Activated CD4-positive, alpha-beta T cell treated with anti-CD3 and anti-CD28 coated beads, Interleukin-2, amount 50 U/mL, for 48 hours (primary cell): ENCODE measurements at regions not wholly inside any gene's neighbourhood (a gene's known extent, or its start where the extent isn't known, plus 50 kb on each side); places are given as distances from the start of the nearest gene placed in this dataset.

ENCODE experiments used
- DNase-seq, 2 experiments: peaks; one replicate each; pipeline ENCODE4 v3.0.0-alpha.2; 2020

DNA sequence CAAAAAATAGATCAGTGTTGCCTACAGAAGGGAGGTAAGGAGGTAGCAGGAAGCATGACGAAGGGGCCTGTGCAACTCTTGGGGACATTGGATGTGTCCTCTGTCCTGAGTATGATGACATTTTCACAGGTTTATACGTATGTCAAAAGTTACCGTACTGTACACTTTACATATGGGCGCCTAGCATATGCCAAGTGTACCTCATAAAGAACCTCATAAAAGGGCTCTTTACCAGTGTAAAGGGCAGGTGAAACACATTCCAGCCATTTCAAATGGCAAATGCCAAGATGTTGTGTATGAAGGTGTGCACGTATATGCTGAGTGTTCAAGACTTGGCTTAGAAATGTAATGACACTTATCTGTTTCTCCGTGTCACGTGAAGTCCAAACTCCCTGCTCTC, 573.4 kb downstream of the EFNB2 start:
- DNase-seq = no peak

DNA sequence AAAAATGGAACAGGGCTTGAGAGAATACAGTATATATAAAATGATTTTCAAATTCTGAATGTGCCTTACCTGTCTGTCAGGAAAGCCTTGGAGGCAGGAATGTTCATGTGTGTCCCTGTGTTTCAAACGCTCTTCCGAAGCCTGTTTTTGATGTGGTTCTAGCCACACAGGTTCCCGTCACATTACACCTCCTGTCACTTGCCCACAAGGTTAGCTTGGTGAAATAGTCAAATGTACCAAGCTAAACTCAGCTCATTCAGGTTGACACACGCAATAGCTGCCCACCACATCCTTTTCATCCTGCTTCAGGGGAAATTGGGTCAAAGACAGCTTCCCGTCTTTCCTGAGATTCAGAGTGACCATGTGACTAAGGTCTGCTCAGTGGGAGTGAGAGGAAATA, 574.0 kb downstream of the EFNB2 start:
- no peak for DNase-seq

DNA sequence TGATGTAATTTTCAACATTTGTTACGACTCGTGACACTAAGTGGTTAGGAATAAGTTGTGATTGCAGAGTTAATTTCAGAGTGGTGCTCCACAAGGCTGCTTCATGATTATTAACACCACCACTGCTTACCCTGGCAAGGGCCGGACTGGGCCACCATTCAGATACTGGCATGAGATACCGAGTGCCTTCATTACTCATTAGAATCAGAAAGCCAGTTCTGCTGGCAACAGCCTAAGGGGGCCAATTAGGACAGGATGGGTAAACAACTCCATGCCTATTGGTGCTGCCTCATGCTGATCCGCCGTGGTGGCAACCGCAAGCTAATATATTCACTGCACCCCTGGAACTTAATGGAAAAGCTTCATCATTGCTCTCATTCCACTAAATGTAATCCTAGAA, 575.1 kb downstream of the EFNB2 start:
- DNase-seq = no peak

DNA sequence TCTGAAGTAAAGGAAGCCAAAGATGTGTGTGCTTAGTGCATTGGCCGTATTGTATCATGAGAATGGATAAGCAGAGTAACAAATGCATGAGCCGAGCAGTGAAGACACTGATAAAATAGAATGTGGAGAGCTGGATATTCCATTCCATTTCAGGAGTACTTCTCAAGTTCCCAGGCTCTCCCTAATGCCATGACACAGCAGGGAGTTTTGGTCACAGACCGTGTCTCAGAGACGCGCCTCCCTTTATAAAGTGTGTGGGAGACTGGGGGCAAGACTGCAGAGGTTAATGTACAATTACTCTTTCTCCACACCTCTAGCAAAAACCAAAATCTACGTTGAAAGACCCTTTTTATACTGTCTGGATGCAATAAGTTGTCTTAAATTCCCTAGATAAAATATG, 575.6 kb downstream of the EFNB2 start:
- no peak for DNase-seq

- DNase-seq = no peak
Observed at GRCh38 chr13:105957769-105958438, 577.6 kb downstream of the EFNB2 start.

- DNase-seq = no peak
Observed at GRCh38 chr13:105956921-105957320, 578.5 kb downstream of the EFNB2 start.

DNA sequence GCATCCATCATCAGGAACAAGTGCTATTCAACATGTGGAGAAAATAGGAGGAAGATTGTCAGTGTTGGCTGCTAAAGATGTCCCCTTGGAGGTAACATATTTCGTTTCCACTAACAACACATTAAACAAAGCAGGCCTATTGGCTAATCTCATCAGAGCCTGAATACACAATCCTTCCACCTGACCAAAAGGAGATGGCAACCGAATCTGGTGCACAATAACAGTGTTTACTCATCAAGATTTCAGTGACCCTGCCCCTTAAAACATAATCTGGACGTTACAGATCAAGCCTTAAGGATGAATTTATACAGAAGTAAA, 582.5 kb downstream of the EFNB2 start:
- no peak for DNase-seq

- no peak for DNase-seq
Observed at GRCh38 chr13:105952233-105952972, 583.1 kb downstream of the EFNB2 start.

- DNase-seq = no peak
Observed at GRCh38 chr13:105948143-105948542, 587.3 kb downstream of the EFNB2 start.

GRCh38 chr13:105940882-105941281, 594.6 kb downstream of the EFNB2 start:
- no peak for DNase-seq

DNA sequence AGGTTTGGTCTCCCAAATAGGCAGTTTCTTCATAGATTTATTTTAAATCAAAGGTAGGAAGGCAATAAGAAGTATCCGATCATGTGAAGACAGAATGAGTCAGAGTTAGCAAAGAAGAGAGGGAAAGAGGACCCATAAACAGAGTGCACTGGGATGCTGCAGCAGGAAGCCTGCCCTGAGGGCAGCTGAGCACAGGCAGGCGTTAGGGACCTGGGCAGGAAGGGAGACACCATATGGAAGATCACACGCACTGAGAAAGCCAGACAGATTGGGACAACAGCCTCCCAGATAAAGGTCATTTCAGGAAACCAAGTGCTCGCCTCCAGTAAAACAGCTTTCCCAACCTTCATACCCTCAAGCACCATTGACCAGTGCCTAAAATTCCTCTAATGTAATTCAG, 598.0 kb downstream of the EFNB2 start:
- DNase-seq = no peak

DNA sequence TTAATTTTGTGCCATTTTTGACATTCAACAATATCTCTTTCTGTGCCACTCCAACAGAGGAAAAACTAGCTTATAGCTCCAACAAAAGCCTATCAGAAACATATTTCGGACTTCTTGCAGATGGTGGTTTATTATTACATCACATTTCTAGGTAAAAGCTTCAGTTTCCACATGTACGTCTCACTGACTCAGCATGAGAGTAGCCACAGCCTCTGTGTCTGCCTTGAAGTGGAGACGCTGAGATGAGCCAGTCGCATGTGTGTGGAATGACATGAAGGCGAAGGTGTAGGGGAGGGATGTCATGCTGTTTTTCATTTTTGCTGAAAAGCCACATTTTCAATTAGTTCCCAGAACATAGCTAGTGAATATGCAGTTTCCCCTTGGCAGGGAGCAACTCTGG, 598.6 kb downstream of the EFNB2 start:
- no peak for DNase-seq

DNA sequence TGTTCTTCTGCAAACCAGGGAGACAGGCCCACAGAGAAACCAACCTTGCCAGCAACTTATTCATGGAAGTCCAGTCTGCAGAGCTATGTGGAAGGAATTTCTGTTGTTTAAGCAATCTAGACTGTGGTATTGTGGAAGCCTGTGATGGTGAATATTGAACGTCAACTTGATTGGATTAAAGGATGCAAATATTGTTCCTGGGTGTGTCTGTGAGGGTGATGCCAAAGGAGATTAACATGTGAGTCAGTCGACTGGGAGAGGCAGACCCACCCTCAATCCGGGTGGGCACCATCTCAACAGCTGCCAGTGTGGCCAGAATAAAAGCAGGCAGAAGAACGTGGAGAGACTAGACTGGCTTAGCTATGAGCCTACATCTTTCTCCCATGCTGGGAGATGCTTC, 606.0 kb downstream of the EFNB2 start:
- no peak for DNase-seq

DNA sequence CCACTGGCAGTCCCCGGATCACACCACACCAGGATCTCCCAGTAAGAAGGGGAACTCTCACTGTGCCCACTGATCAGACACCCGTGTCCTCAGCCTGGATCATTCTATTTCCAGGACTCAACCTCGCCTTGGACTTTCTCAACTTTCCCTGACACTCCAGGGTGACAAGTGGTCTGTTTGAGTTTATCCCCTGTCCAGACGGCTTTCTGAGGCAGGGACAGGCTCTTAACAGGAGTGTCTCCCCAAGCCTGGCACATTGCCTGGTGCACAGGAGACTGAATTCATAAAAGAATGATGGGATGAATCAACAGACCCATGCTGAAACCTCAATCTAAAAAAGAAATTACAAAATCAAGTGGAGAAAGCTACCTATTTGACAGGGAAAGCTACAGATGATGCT, 606.6 kb downstream of the EFNB2 start:
- no peak for DNase-seq

DNA sequence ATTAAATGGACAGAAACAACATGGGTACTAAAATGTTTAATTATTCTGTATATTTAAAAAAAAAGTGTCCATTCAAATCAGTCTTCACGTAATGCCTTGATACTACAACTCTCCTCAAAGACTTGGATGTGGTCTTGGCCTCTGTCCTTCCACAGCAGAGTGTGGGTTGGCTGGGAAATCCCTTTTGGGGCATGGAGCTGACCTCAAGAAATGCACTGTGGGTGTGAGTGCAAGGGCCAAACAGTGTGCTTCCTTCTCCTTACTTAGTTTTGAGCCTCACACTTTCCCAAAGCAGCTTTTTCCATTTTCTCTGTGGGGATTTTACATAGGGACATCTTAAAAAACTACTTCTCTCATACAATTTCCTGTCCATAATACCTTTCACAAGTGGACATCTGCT, 607.4 kb downstream of the EFNB2 start:
- DNase-seq = no peak

- DNase-seq = no peak
Observed at GRCh38 chr13:105925496-105925895, 610.0 kb downstream of the EFNB2 start.

DNA sequence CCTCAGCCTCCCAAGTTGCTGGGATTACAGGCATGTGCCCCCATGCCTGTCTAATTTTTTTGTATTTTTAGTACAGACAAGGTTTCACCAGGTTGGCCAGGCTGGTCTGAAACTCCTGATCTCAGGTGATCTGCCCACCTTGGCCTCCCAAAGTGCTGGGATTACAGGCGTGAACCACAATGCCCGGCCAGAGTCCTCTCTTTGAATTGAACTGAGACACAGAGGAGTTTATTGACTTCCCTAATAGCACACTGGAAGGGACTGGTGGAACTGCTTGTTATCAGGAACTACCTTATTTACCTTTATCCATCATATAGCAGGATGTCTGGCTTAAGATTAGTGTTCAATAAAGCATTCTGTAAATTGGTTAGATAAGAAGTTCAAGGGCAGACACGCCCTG, 613.8 kb downstream of the EFNB2 start:
- DNase-seq = no peak

DNA sequence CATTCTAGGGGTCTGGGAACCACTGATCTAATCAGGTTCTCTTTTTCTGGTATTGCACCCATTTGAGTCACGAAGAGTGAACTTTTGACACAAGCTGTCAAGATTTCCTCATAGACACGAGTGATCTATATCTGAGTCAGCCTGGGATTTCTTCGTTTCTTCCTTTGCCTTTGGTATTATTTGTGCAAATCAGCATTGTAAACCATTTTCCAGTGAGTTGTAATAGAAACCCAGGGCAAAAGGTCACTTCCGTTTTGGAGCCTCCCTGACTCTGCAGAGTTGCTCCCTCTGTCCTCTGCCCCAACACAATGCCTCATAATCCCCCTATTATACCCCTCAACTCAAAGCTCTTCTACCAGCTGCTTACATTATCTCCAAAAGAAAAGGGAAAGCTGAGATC, 615.1 kb downstream of the EFNB2 start:
- DNase-seq = no peak

DNA sequence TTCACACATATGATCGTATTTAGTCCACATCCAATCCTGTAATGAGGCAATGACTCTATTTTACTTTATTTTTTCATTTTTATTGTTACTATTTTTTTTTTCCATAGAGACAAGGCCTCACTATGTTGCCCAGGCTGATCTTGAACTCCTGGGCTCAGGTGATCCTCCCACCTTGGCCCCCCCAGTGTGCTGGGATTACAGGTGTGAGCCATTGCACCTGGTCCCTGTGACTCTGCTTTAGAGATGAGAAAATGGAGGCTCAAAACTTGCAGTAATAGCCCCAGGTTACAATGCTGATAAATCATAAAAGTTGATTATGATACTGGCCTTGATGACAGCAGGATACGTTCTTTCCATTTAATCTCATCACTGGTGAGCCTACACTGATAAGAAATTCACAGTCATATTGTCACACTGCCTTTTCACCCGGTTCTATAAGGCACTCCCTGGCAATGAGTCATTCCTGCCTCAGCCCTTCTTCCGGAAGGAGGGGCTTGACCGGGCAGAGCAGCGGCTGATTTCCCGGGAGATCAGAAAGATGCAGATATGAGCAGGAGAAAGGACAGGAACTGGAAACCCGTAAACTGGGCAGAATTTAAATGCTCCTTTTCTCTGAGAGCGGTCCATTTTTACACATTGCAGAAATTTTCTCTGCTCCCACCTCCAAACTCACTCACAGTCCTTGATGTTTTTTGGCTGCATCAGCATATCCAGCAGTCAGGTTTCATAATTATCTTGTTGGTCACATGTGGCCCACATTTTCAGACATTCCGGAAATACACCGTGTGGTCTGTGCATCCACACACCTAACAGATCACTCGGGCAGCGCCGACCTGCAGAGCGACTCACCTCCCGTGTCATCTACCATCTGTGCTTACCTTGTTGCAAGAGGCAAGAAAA, 616.4 kb downstream of the EFNB2 start:
- DNase-seq = no peak

DNA sequence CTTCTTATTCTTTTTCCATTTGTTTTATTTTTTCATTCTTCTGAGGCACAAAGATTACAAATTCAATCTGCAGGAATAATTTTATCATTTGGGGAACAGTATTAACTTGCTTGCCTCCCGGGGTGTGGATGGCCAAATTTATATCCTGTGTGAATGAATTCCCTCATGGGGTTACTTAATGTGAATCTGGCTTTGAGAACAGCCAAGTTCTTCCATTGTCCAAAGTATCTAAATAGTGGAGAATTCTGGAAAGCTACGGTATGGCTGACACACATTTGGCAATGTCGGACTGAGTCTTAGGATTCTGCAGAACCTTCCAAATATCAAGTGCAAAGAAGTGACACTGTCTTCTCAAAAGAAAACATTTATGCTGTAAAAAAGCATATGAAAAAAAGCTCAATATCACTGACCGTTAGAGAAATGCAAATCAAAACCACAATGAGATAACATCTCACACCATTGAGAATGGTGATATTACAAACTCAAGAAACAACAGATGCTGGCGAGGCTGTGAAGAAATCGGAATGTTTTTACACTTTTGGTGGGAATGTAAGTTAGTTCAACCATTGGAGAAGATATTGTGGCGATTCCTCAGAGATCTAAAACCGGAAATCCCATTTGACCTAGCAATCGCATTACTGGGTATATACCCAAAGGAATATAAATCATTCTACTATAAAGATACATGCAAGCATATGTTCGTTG, 620.2 kb downstream of the EFNB2 start:
- DNase-seq = no peak

DNA sequence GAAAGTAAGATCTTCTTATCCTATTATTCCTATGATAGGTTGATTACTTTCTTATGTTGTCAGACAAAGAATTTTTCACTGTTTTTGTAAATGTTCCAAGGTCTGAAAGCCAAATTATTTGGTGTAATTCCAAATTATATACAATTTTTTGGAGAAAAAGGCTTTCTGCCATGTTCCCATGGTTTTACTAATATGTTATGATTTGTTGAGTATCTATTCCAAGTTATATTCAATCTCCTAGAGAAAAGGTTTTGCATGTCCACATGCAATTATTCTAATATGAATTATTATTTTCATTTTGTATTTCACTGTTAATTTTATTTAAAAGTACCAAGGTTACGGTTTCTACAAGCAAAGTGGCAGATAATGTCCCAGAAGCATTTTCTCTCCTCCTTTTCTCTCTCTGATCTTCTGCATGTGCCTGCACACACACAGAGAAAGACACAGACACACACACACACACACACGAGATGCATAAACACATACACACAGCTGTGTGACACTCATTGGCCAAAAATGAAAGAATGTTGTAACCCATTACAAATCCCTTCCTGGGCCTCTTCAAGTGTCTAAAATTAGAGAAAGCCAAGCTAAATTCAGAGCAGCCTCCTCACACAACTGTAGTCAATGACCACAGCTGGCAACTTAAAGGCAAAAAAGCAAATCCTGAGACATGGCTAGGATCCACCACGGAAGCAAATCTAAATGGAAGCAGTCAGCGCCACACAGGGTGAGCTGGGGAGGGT, 621.0 kb downstream of the EFNB2 start:
- DNase-seq = no peak

DNA sequence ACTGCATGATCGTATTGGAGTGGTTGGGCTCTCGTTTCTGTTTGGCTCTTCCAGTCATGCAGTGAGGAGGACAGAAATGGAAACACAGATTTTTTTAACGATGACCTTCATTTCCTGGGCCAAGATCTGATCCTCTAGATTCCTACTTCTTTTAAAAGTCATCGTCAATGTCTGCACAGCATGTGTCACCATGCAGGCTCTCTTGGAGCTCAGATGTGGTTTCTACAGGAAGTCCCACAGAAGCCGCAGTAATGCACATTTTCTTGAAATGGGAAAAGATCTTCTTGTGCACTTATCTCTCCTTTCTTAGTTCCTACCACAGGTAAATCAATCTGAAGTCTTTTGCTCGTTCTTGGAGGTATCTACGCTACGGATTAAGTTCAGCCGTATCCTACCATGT, 626.9 kb downstream of the EFNB2 start:
- peak; percentile 10 to 18 for DNase-seq
